ENCODE measurements at regions not wholly inside any gene's neighbourhood (a gene's known extent, or its start where the extent isn't known, plus 50 kb on each side); places are given as distances from the start of the nearest gene placed in this dataset.

DNA sequence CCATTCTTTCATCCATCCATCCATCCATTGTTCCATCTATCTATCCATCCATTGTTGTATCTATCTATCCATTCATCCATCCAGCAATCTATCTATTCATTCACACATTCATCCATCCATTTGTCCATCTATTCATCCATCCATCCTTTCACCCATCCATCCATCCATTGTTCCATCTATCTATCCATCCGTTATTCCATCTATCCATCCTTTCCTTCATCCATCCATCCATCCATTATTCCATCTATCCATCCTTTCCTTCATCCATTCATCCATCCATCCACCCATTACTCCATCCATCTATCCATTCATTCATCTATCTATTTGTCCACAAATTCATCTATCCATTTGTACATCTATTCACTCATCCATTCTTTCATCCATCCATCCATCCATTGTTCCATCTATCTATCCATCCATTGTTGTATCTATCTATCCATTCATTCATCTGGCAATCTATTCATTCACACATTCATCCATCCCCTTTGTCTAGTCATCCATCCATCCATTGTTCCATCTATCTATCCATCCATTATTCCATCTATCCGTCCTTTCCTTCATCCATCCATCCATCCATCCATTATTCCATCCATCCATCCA, 65.9 kb upstream of the ANO1 start:
- no peaks in the 10 kb centered on the region for H3K9me3 ChIP-seq (ENCODE audit: control insufficient read depth in 1 of 2, low read length in 2 of 2)
- H3K36me3 ChIP-seq (ENCODE audit: control insufficient read depth in 1 of 2, insufficient read depth in 2 of 2, low read length in 2 of 2): no peaks in the 10 kb centered on the region
- no peaks in the 10 kb centered on the region for H3K4me1 ChIP-seq (ENCODE audit: control insufficient read depth in 1 of 2, insufficient read depth in 2 of 2, low read length in 2 of 2)
- H3K9ac ChIP-seq (ENCODE audit: low read depth in 1 of 2, low read length in 2 of 2): no peak overlapping the region
- H3K4me3 ChIP-seq (ENCODE audit: low read depth in 1 of 2, low read length in 2 of 2): no peak overlapping the region
- no peak overlapping the region for H3K27ac ChIP-seq (ENCODE audit: low read depth, low read length)
- H3K27me3 ChIP-seq (ENCODE audit: control insufficient read depth in 1 of 2, insufficient read depth in 2 of 2, low read length in 2 of 2): peaks cover 0 to 5% of the 10 kb centered on the region in 2 donors

GRCh38 chr11:70014291-70014690, 63.8 kb upstream of the ANO1 start:
- H3K27ac ChIP-seq (ENCODE audit: low read depth, low read length): no peak overlapping the region
- peaks cover 0 to 5% of the 10 kb centered on the region in 2 donors for H3K27me3 ChIP-seq (ENCODE audit: control insufficient read depth in 1 of 2, insufficient read depth in 2 of 2, low read length in 2 of 2)
- H3K36me3 ChIP-seq (ENCODE audit: control insufficient read depth in 1 of 2, insufficient read depth in 2 of 2, low read length in 2 of 2): no peaks in the 10 kb centered on the region

DNA sequence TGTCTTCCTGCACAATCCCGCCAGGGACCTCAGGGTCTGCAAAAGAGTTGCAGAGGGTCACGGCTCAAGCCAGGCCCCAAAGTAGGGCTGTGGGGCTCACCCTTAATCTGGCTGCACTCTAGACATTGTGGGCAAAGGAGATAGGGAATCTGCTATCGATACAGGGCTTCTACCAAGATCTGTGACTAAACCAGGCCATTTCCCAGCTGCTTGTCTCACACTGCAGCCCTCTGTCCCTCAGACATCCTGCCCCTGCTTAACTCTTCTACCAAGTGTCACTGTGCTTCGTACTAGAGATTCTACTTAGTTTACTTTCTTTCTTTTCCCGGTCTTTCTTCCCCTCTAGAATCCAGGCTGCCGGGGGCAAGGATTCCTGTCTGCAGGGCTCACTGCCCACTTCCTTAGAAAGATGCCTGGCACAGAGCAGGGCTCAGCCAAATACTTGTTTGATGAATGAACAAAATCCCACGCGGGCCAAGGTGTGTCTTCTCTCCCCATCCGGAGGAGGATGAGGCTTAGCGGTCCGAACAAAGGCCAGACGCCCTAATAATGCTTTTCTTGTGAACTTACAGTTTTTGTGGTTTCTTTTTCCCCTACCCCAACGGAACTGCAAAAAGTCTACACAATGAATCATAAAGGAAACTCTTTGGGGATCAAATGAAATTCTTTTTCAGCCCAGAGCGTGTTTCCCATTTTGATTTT, 61.3 kb upstream of the ANO1 start:
- no peak overlapping the region for H3K4me3 ChIP-seq (ENCODE audit: low read depth in 1 of 2, low read length in 2 of 2)
- no peak overlapping the region for H3K27ac ChIP-seq (ENCODE audit: low read depth, low read length)

More at GRCh38 chr11:70014291-70014690, 63.8 kb upstream of the ANO1 start:
- no peak overlapping the region for H3K4me3 ChIP-seq (ENCODE audit: low read depth in 1 of 2, low read length in 2 of 2)
- no peaks in the 10 kb centered on the region for H3K4me1 ChIP-seq (ENCODE audit: control insufficient read depth in 1 of 2, insufficient read depth in 2 of 2, low read length in 2 of 2)
- H3K9me3 ChIP-seq (ENCODE audit: control insufficient read depth in 1 of 2, low read length in 2 of 2): no peaks in the 10 kb centered on the region
- H3K9ac ChIP-seq (ENCODE audit: low read depth in 1 of 2, low read length in 2 of 2): no peak overlapping the region

GRCh38 chr11:70018816-70019215, 59.3 kb upstream of the ANO1 start:
- no peak overlapping the region for H3K9ac ChIP-seq (ENCODE audit: low read depth in 1 of 2, low read length in 2 of 2)
- no peak overlapping the region for H3K27ac ChIP-seq (ENCODE audit: low read depth, low read length)
- peaks cover 0 to 3% of the 10 kb centered on the region in 2 donors for H3K27me3 ChIP-seq (ENCODE audit: control insufficient read depth in 1 of 2, insufficient read depth in 2 of 2, low read length in 2 of 2)
- no peak overlapping the region for H3K4me3 ChIP-seq (ENCODE audit: low read depth in 1 of 2, low read length in 2 of 2)
- no peaks in the 10 kb centered on the region for H3K36me3 ChIP-seq (ENCODE audit: control insufficient read depth in 1 of 2, insufficient read depth in 2 of 2, low read length in 2 of 2)
- H3K4me1 ChIP-seq (ENCODE audit: control insufficient read depth in 1 of 2, insufficient read depth in 2 of 2, low read length in 2 of 2): no peaks in the 10 kb centered on the region
- H3K9me3 ChIP-seq (ENCODE audit: control insufficient read depth in 1 of 2, low read length in 2 of 2): no peaks in the 10 kb centered on the region

More for the DNA sequence above, 61.3 kb upstream of the ANO1 start:
- H3K9me3 ChIP-seq (ENCODE audit: control insufficient read depth in 1 of 2, low read length in 2 of 2): no peaks in the 10 kb centered on the region
- H3K36me3 ChIP-seq (ENCODE audit: control insufficient read depth in 1 of 2, insufficient read depth in 2 of 2, low read length in 2 of 2): no peaks in the 10 kb centered on the region
- H3K27me3 ChIP-seq (ENCODE audit: control insufficient read depth in 1 of 2, insufficient read depth in 2 of 2, low read length in 2 of 2): peaks cover 0 to 3% of the 10 kb centered on the region in 2 donors
- no peaks in the 10 kb centered on the region for H3K4me1 ChIP-seq (ENCODE audit: control insufficient read depth in 1 of 2, insufficient read depth in 2 of 2, low read length in 2 of 2)
- H3K9ac ChIP-seq (ENCODE audit: low read depth in 1 of 2, low read length in 2 of 2): no peak overlapping the region

- H3K4me3 ChIP-seq (ENCODE audit: low read depth in 1 of 2, low read length in 2 of 2): no peak overlapping the region
- no peak overlapping the region for H3K27ac ChIP-seq (ENCODE audit: low read depth, low read length)
- H3K4me1 ChIP-seq (ENCODE audit: control insufficient read depth in 1 of 2, insufficient read depth in 2 of 2, low read length in 2 of 2): no peaks in the 10 kb centered on the region
Measured at GRCh38 chr11:70019576-70020011, 58.5 kb upstream of the ANO1 start.

DNA sequence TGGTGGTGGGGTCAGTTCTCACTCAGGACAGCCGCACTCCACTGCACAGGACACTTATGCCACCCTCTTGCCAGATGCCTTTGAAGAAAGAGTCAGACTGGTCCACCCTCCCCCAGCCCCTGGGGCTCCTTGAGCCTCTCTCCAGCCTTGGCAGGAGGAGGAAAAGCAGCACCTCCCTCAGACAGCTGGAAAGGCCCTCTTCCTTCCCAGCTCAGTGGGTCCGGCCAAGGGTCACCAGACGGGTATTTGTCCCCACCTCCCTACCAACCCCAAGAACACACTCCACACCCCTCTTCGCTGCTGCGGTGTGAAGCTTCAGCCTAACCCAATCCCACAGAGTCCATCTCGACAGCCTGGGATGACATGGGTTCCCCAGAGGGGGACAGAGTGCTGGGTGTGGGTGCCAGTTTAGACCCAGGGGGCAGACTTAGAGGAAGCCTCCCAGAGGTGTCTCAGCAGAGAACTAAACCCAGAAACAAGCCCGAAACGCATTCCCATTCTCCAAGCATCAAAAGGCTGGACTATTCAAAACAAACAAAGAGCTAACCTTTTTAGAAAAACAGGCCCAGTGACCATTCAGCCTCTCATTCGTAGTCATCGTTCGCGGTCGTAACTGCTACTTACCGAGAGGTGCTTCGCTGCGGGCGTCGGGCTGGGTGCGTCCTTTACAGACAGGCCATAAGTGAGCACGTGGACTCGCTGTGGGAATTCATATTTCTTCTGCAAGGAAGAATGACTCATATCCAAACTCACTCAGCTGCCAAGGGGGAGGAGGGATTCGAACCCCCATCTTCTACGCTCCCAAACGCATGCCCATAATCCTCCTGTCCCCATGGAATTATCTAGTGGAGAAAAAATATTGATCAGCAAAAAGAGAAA, 57.5 kb upstream of the ANO1 start:
- H3K36me3 ChIP-seq (ENCODE audit: control insufficient read depth in 1 of 2, insufficient read depth in 2 of 2, low read length in 2 of 2): no peaks in the 10 kb centered on the region
- H3K4me3 ChIP-seq (ENCODE audit: low read depth in 1 of 2, low read length in 2 of 2): no peak overlapping the region
- no peak overlapping the region for H3K9ac ChIP-seq (ENCODE audit: low read depth in 1 of 2, low read length in 2 of 2)
- no peak overlapping the region for H3K27ac ChIP-seq (ENCODE audit: low read depth, low read length)
- no peaks in the 10 kb centered on the region for H3K9me3 ChIP-seq (ENCODE audit: control insufficient read depth in 1 of 2, low read length in 2 of 2)
- H3K4me1 ChIP-seq (ENCODE audit: control insufficient read depth in 1 of 2, insufficient read depth in 2 of 2, low read length in 2 of 2): no peaks in the 10 kb centered on the region
- H3K27me3 ChIP-seq (ENCODE audit: control insufficient read depth in 1 of 2, insufficient read depth in 2 of 2, low read length in 2 of 2): peaks cover 0 to 3% of the 10 kb centered on the region in 2 donors

More at GRCh38 chr11:70019576-70020011, 58.5 kb upstream of the ANO1 start:
- H3K9me3 ChIP-seq (ENCODE audit: control insufficient read depth in 1 of 2, low read length in 2 of 2): no peaks in the 10 kb centered on the region
- H3K36me3 ChIP-seq (ENCODE audit: control insufficient read depth in 1 of 2, insufficient read depth in 2 of 2, low read length in 2 of 2): no peaks in the 10 kb centered on the region
- H3K9ac ChIP-seq (ENCODE audit: low read depth in 1 of 2, low read length in 2 of 2): no peak overlapping the region
- peaks cover 0 to 3% of the 10 kb centered on the region in 2 donors for H3K27me3 ChIP-seq (ENCODE audit: control insufficient read depth in 1 of 2, insufficient read depth in 2 of 2, low read length in 2 of 2)

- Histone ChIP-seq H3K9ac (ENCODE audit: low read depth in 1 of 2, low read length in 2 of 2) (no peak overlapping the region), H3K9me3 (ENCODE audit: control insufficient read depth in 1 of 2, low read length in 2 of 2) (no peaks in the 10 kb centered on the region), H3K36me3 (ENCODE audit: control insufficient read depth in 1 of 2, insufficient read depth in 2 of 2, low read length in 2 of 2) (no peaks in the 10 kb centered on the region), H3K4me1 (ENCODE audit: control insufficient read depth in 1 of 2, insufficient read depth in 2 of 2, low read length in 2 of 2) (no peaks in the 10 kb centered on the region), H3K27me3 (ENCODE audit: control insufficient read depth in 1 of 2, insufficient read depth in 2 of 2, low read length in 2 of 2) (no peaks in the 10 kb centered on the region), H3K4me3 (ENCODE audit: low read depth in 1 of 2, low read length in 2 of 2) (no peak overlapping the region), H3K27ac (ENCODE audit: low read depth, low read length) (no peak overlapping the region)
Measured at GRCh38 chr11:70021586-70021985, 56.5 kb upstream of the ANO1 start.

- Histone ChIP-seq H3K27me3 (ENCODE audit: control insufficient read depth in 1 of 2, insufficient read depth in 2 of 2, low read length in 2 of 2) (no peaks in the 10 kb centered on the region), H3K9ac (ENCODE audit: low read depth in 1 of 2, low read length in 2 of 2) (no peak overlapping the region), H3K36me3 (ENCODE audit: control insufficient read depth in 1 of 2, insufficient read depth in 2 of 2, low read length in 2 of 2) (no peaks in the 10 kb centered on the region), H3K27ac (ENCODE audit: low read depth, low read length) (no peak overlapping the region), H3K4me1 (ENCODE audit: control insufficient read depth in 1 of 2, insufficient read depth in 2 of 2, low read length in 2 of 2) (no peaks in the 10 kb centered on the region), H3K9me3 (ENCODE audit: control insufficient read depth in 1 of 2, low read length in 2 of 2) (no peaks in the 10 kb centered on the region), H3K4me3 (ENCODE audit: low read depth in 1 of 2, low read length in 2 of 2) (no peak overlapping the region)
Measured at GRCh38 chr11:70024036-70024772, 53.9 kb upstream of the ANO1 start.

GRCh38 chr11:70024773-70025045, 53.4 kb upstream of the ANO1 start:
- no peaks in the 10 kb centered on the region for H3K9me3 ChIP-seq (ENCODE audit: control insufficient read depth in 1 of 2, low read length in 2 of 2)
- no peak overlapping the region for H3K27ac ChIP-seq (ENCODE audit: low read depth, low read length)
- H3K4me3 ChIP-seq (ENCODE audit: low read depth in 1 of 2, low read length in 2 of 2): no peak overlapping the region
- H3K27me3 ChIP-seq (ENCODE audit: control insufficient read depth in 1 of 2, insufficient read depth in 2 of 2, low read length in 2 of 2): no peaks in the 10 kb centered on the region
- H3K4me1 ChIP-seq (ENCODE audit: control insufficient read depth in 1 of 2, insufficient read depth in 2 of 2, low read length in 2 of 2): no peaks in the 10 kb centered on the region
- H3K36me3 ChIP-seq (ENCODE audit: control insufficient read depth in 1 of 2, insufficient read depth in 2 of 2, low read length in 2 of 2): no peaks in the 10 kb centered on the region
- H3K9ac ChIP-seq (ENCODE audit: low read depth in 1 of 2, low read length in 2 of 2): no peak overlapping the region
